ENCODE measurements at regions not wholly inside any gene's neighbourhood (a gene's known extent, or its start where the extent isn't known, plus 50 kb on each side); places are given as distances from the start of the nearest gene placed in this dataset.

DNA sequence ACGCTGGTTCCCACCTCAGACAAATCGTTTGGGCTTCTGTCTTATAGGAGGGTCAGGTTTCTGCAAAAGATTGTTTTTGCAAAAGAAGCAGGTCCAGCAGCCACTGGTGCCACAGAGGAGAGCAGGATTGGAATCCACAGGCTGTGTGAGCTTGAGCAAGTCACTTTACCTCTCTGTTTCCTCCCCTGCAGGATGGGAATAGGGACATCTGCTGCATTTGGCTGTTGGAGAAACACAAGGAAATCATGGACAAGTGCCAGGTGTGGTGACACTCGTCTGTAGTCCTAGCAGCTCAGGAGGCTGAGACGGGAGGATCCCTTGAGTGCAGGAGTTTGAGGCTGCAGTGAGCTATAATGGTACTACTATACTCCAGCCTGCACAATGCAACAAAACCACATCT is 422.6 kb downstream of the MN1 start:
- Histone ChIP-seq H3K4me1 (ENCODE audit: control insufficient read depth in 2 of 2, insufficient read depth in 2 of 2, low read length in 2 of 2) (no peaks in the 10 kb centered on the region), H3K9ac (ENCODE audit: low read length) (no peak overlapping the region), H3K4me2 (replicated peaks; ENCODE audit: low read depth, low read length, poor library complexity, severe bottlenecking) (no peak overlapping the region), H3K27me3 (replicated peaks in 1 of 4; ENCODE audit: control extremely low read depth in 1 of 4, control insufficient read depth in 3 of 4, insufficient read depth in 4 of 4, low read length in 3 of 4) (no peaks in the 10 kb centered on the region), H3K4me3 (ENCODE audit: control extremely low read depth in 1 of 5, extremely low read depth in 1 of 5, insufficient read depth in 1 of 5, low read depth in 2 of 5, low read length in 4 of 5) (no peak overlapping the region), H3K9me3 (ENCODE audit: control extremely low read depth in 1 of 3, control insufficient read depth in 2 of 3, insufficient read depth in 1 of 3, low read length in 2 of 3) (peaks cover 0 to 3% (median 0%) of the 10 kb centered on the region in 3 donors), H4K20me1 (ENCODE audit: control insufficient read depth, insufficient read depth, low read length, poor library complexity, severe bottlenecking) (no peaks in the 10 kb centered on the region), H2AFZ (ENCODE audit: insufficient read depth, low read depth, low read length, poor library complexity, severe bottlenecking) (no peak overlapping the region), H3K27ac (ENCODE audit: low read length in 2 of 2) (no peak overlapping the region), H3K36me3 (replicated peaks in 1 of 2; ENCODE audit: control extremely low read depth in 1 of 2, control insufficient read depth in 1 of 2, extremely low read depth in 1 of 2, insufficient read depth in 2 of 2, low read length in 1 of 2) (no peaks in the 10 kb centered on the region), H3K79me2 (ENCODE audit: control insufficient read depth, insufficient read depth, low read length) (no peaks in the 10 kb centered on the region)
- WGBS (ENCODE audit: insufficient coverage) = 90% methylated on average over 3 of the region's 4 CpGs
- Mint-ChIP-seq H3K27ac (no peak overlapping the region), H3K4me3 (no peak overlapping the region), H3K27me3 (peaks cover 20% of the 10 kb centered on the region), H3K4me1 (no peaks in the 10 kb centered on the region), H3K9me3 (ENCODE audit: insufficient read depth) (peaks cover 6% of the 10 kb centered on the region)
- ChIA-PET CTCF (no interaction called here), POLR2A (no interaction called here)
- TF ChIP-seq CTCF (IDR thresholded peaks at IDR 0.05) (no peak), EZH2 (IDR thresholded peaks at IDR 0.05; ENCODE audit: borderline replicate concordance, insufficient read depth, low read depth, low read length, poor library complexity, severe bottlenecking) (no peak)
- intact Hi-C loops (cut with micrococcal nuclease) = no loop called here
- no peak for ATAC-seq (ENCODE audit: low read depth)
- no peak for DNase-seq

DNA sequence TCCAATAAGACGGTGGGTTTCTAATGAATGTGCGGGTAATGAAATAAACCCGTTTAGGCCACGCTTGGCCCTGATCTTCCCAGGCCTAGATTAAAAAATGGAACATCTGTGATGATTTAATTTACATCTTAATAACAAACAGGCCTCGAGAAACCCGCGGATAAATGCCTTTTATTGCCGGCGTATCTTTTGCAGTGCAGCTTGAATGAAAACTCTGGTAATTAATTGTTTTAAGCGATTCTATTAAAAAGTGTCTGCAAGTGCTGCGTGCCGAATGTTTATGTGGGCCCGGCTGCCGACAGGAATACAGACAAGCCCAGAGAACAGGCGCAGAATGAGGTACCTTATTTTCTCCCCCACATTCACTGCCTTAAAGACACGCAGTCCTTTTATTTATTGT is 420.7 kb downstream of the MN1 start:
- no peak overlapping the region for H2AFZ ChIP-seq (ENCODE audit: insufficient read depth, low read depth, low read length, poor library complexity, severe bottlenecking)

More for the DNA sequence above, 420.7 kb downstream of the MN1 start:
- ATAC-seq (ENCODE audit: low read depth) (no peak), DNase-seq (no peak)
- Histone ChIP-seq H3K9me3 (ENCODE audit: control extremely low read depth in 1 of 3, control insufficient read depth in 2 of 3, insufficient read depth in 1 of 3, low read length in 2 of 3) (peaks cover 0 to 3% (median 0%) of the 10 kb centered on the region in 3 donors), H3K4me1 (ENCODE audit: control insufficient read depth in 2 of 2, insufficient read depth in 2 of 2, low read length in 2 of 2) (no peaks in the 10 kb centered on the region), H3K9ac (ENCODE audit: low read length) (no peak overlapping the region), H3K79me2 (ENCODE audit: control insufficient read depth, insufficient read depth, low read length) (no peaks in the 10 kb centered on the region), H3K27me3 (replicated peaks in 1 of 4; ENCODE audit: control extremely low read depth in 1 of 4, control insufficient read depth in 3 of 4, insufficient read depth in 4 of 4, low read length in 3 of 4) (no peaks in the 10 kb centered on the region), H4K20me1 (ENCODE audit: control insufficient read depth, insufficient read depth, low read length, poor library complexity, severe bottlenecking) (no peaks in the 10 kb centered on the region), H3K4me3 (ENCODE audit: control extremely low read depth in 1 of 5, extremely low read depth in 1 of 5, insufficient read depth in 1 of 5, low read depth in 2 of 5, low read length in 4 of 5) (no peak overlapping the region), H3K27ac (ENCODE audit: low read length in 2 of 2) (no peak overlapping the region), H3K36me3 (replicated peaks in 1 of 2; ENCODE audit: control extremely low read depth in 1 of 2, control insufficient read depth in 1 of 2, extremely low read depth in 1 of 2, insufficient read depth in 2 of 2, low read length in 1 of 2) (no peaks in the 10 kb centered on the region), H3K4me2 (replicated peaks; ENCODE audit: low read depth, low read length, poor library complexity, severe bottlenecking) (no peak overlapping the region)
- intact Hi-C loops (cut with micrococcal nuclease) = no loop called here
- no peaks in the 10 kb centered on the region for H3K9me3 Mint-ChIP-seq (ENCODE audit: insufficient read depth)
- no peaks in the 10 kb centered on the region for H3K4me1 Mint-ChIP-seq
- peaks cover 25% of the 10 kb centered on the region for H3K27me3 Mint-ChIP-seq
- no peak overlapping the region for H3K4me3 Mint-ChIP-seq
- TF ChIP-seq EZH2 (IDR thresholded peaks at IDR 0.05; ENCODE audit: borderline replicate concordance, insufficient read depth, low read depth, low read length, poor library complexity, severe bottlenecking) = no peak
- CTCF ChIA-PET = no interaction called here
- H3K27ac Mint-ChIP-seq = no peak overlapping the region
- POLR2A ChIA-PET = no interaction called here
- 97% methylated on average over 5 of the region's 16 CpGs for WGBS (ENCODE audit: insufficient coverage)
